ENCODE measurements at regions not wholly inside any gene's neighbourhood (a gene's known extent, or its start where the extent isn't known, plus 50 kb on each side); places are given as distances from the start of the nearest gene placed in this dataset.
"Not testable (repeated sequence)": the region's sequence is repeated elsewhere in the genome, so short reads cannot be mapped to it uniquely, and the experiment has no call there.

DNA sequence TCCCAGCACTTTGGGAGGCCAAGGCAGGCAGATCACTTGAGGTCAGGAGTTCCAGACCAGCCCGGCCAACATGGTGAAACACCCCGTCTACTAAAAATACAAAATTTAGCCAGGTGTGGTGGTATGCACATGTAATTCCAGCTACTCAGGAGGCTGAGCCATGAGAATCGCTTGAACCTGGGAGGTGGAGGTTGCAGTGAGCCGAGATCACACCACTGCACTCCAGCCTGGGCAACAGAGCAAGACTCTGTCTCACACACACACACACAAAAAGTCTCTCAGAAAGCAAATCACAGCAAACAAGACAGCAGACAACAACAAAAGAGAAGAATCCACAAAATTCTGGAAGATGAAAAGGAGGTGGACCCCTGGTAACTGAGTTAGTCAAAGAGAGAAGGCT is 241.5 kb upstream of the NOCT start:
- H3K27ac ChIP-seq (ENCODE audit: low read length); ATAC-seq; intact Hi-C loops (cut with DNase I); DNase-seq; H3K4me1 ChIP-seq (ENCODE audit: control insufficient read depth, insufficient read depth, low read length); H3K9me3 ChIP-seq (ENCODE audit: control insufficient read depth, low read length); H3K27me3 ChIP-seq (ENCODE audit: control insufficient read depth, insufficient read depth); H3K4me3 ChIP-seq (ENCODE audit: low read length): not testable (repeated sequence)
- WGBS: 96% methylated on average over 4 of the region's 4 CpGs

DNA sequence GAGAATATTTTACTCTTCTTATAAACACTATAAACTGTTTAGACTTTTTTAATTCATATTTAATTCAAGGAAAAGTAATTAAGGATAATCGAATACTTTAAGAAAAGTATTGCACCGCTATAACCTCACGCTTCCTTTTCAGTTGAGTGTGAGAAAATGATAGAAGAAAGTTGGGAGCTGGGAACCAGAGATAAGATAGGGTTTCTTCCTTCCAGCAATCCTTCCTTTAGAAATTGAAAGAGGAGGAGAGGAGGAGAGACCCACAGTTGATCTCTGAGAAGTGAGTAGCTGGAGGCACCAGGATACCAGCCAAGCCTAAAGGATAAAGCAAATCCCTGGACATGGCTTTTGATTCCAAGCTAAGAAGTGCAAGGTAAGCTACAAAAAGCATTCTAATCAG is 242.3 kb upstream of the NOCT start:
- Histone ChIP-seq H3K27me3 (ENCODE audit: control insufficient read depth, insufficient read depth) (no peaks in the 10 kb centered on the region), H3K4me1 (ENCODE audit: control insufficient read depth, insufficient read depth, low read length) (no peaks in the 10 kb centered on the region), H3K27ac (ENCODE audit: low read length) (no peak overlapping the region), H3K9me3 (ENCODE audit: control insufficient read depth, low read length) (no peaks in the 10 kb centered on the region), H3K4me3 (ENCODE audit: low read length) (no peak overlapping the region)
- DNase-seq (no peak), ATAC-seq (no peak)
- WGBS: 67% methylated on average over 3 of the region's 3 CpGs
- intact Hi-C loops (cut with DNase I): no loop called here

DNA sequence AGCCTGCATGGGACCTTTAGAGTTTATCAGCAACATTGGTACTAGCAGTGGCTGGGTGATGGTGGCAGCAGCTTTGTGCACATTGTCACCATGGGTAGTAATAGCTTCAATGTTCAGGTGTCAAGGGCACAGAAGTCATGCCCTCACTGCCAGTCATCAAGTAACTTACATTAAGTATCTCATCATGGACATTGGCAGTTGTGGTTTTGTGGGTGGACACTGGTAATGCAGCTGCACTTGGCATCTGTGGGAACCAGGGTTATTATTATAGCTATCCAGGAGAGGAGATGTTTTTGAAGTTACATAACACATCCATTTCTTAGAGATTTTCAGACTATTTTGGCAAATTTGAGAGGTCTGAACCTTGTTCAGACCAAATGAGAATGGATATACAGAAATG is 243.2 kb upstream of the NOCT start:
- ATAC-seq (no peak), DNase-seq (no peak)
- Histone ChIP-seq H3K4me3 (ENCODE audit: low read length) (no peak overlapping the region), H3K27me3 (ENCODE audit: control insufficient read depth, insufficient read depth) (no peaks in the 10 kb centered on the region), H3K4me1 (ENCODE audit: control insufficient read depth, insufficient read depth, low read length) (no peaks in the 10 kb centered on the region), H3K27ac (ENCODE audit: low read length) (no peak overlapping the region), H3K9me3 (ENCODE audit: control insufficient read depth, low read length) (no peaks in the 10 kb centered on the region)
- intact Hi-C loops (cut with DNase I): no loop called here

DNA sequence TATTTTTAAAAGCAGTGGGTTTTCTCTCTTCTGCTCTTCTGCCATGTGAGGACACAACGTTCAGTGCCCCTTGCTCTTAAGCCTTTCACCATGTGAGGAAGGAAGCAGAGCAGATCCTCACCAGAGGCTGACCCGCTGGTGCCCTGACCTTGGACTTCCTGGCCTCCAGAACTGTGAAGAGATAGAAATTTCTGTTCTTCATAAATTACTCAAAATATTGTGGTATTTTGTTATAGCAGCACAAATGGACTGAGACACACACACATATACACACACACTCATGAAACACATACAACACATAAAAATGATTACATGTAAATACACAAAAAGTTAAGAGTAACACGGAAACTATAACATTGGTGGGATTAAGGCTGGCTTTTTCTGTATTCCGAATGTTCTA is 244.8 kb upstream of the NOCT start:
- H3K4me1 ChIP-seq (ENCODE audit: control insufficient read depth, insufficient read depth, low read length): no peaks in the 10 kb centered on the region
- 78% methylated on average over 4 of the region's 4 CpGs for WGBS
- ATAC-seq: no peak
- intact Hi-C loops (cut with DNase I): no loop called here
- H3K27ac ChIP-seq (ENCODE audit: low read length): no peak overlapping the region
- H3K27me3 ChIP-seq (ENCODE audit: control insufficient read depth, insufficient read depth): no peaks in the 10 kb centered on the region
- H3K4me3 ChIP-seq (ENCODE audit: low read length): no peak overlapping the region
- no peak for DNase-seq
- H3K9me3 ChIP-seq (ENCODE audit: control insufficient read depth, low read length): no peaks in the 10 kb centered on the region

DNA sequence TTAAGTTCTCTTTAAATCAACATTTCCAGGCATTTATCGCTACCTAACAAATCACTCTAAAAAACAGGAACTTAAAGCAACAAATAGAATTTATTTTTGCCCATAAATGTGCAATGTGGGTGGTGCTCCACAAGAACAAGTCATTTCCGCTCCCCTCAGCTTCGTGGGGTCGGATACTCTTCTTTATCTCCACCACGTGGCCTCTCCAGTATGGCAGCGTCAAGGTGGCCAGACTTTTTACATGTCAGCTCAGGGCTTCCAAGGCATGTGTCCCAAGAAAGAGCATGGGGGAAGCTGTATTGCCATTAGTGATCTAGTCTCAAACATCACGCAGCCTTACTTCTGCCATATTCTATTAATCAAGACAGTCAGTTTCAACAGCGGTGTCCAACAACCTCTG is 249.2 kb upstream of the NOCT start:
- no peak for DNase-seq
- intact Hi-C loops (cut with DNase I): no loop called here
- no peak overlapping the region for H3K27ac ChIP-seq (ENCODE audit: low read length)
- H3K27me3 ChIP-seq (ENCODE audit: control insufficient read depth, insufficient read depth): no peaks in the 10 kb centered on the region
- 79% methylated on average over 8 of the region's 8 CpGs for WGBS
- no peaks in the 10 kb centered on the region for H3K4me1 ChIP-seq (ENCODE audit: control insufficient read depth, insufficient read depth, low read length)
- no peak for ATAC-seq
- H3K9me3 ChIP-seq (ENCODE audit: control insufficient read depth, low read length): no peaks in the 10 kb centered on the region
- H3K4me3 ChIP-seq (ENCODE audit: low read length): no peak overlapping the region

DNA sequence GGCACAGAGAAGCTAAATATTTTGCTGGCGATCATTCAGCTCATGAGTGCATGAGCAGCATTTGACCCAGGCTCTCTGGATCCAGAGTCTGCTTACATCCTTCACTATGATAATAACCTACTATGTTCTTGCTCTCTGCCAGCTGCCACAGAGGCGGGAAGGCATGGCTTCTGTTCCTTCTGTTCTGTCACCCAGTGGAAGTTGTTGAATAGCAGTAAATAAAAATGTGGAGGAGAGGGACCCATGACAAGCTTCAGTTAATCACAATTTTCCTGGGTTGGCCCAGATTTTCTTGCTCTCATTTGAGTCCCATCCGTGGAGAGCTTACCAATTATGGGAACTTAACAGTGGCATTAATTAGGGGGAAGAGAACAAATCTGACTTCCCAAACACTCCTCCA is 250.1 kb upstream of the NOCT start:
- ATAC-seq: no peak
- 89% methylated on average over 3 of the region's 3 CpGs for WGBS

DNA sequence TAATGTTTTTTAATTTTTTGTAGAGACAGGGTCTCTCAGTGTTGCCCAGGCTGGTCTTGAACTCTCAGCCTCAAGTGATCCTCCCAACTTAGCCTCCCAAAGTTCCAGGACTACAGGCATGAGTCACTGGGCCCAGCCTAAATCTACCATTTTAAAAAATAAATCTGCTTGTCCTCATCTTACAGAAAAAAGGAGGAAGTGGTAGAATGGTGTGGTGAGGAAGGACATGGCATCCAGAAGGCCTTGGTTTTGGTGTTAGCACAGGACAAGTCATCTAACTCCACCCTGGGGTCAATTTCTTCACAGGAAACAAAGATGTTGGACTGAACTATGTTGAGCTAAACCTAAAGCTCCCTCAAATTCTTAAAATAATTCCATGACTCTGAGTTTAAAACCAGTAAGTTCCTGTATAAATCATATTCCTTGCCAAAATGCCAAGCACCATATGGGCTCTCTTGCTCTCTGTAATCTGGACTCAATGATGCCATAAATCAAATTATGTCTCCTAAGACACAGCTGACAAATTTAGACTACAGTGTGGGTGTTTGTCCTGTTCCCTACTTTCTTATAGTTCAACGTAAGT is 253.9 kb upstream of the NOCT start:
- Histone ChIP-seq H3K27me3 (ENCODE audit: control insufficient read depth, insufficient read depth) (no peaks in the 10 kb centered on the region), H3K4me1 (ENCODE audit: control insufficient read depth, insufficient read depth, low read length) (no peaks in the 10 kb centered on the region), H3K27ac (ENCODE audit: low read length) (no peak overlapping the region), H3K4me3 (ENCODE audit: low read length) (no peak overlapping the region), H3K9me3 (ENCODE audit: control insufficient read depth, low read length) (no peaks in the 10 kb centered on the region)
- ATAC-seq: no peak
- no peak for DNase-seq
- WGBS: 89% methylated on average over 1 of the region's 1 CpG
- intact Hi-C loops (cut with DNase I): no loop called here

More for the DNA sequence above, 250.1 kb upstream of the NOCT start:
- no peaks in the 10 kb centered on the region for H3K4me1 ChIP-seq (ENCODE audit: control insufficient read depth, insufficient read depth, low read length)
- intact Hi-C loops (cut with DNase I): no loop called here
- no peak for DNase-seq
- no peaks in the 10 kb centered on the region for H3K27me3 ChIP-seq (ENCODE audit: control insufficient read depth, insufficient read depth)
- H3K4me3 ChIP-seq (ENCODE audit: low read length): no peak overlapping the region
- no peaks in the 10 kb centered on the region for H3K9me3 ChIP-seq (ENCODE audit: control insufficient read depth, low read length)
- no peak overlapping the region for H3K27ac ChIP-seq (ENCODE audit: low read length)

DNA sequence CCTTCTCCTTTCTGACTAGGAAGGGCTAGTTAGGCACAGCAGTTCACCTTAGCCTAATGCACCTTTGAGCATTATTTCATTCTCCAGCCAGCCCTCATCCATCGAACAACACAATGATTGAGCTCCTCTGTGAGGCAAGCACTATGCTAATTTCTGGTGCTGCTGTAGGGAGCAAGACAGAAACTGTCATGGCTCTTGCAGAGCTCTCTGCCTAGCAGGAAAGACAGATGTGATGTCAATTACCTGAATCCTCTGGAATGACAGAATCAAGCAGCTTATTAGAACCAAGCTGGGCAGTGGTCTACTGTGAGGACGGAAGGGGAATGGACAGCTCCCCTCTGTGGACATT is 256.1 kb upstream of the NOCT start:
- Histone ChIP-seq H3K27ac (ENCODE audit: low read length) (no peak overlapping the region), H3K9me3 (ENCODE audit: control insufficient read depth, low read length) (no peaks in the 10 kb centered on the region), H3K4me1 (ENCODE audit: control insufficient read depth, insufficient read depth, low read length) (no peaks in the 10 kb centered on the region), H3K27me3 (ENCODE audit: control insufficient read depth, insufficient read depth) (no peaks in the 10 kb centered on the region), H3K4me3 (ENCODE audit: low read length) (no peak overlapping the region)
- ATAC-seq: no peak
- intact Hi-C loops (cut with DNase I): no loop called here
- WGBS: 85% methylated on average over 2 of the region's 2 CpGs
- DNase-seq: no peak

DNA sequence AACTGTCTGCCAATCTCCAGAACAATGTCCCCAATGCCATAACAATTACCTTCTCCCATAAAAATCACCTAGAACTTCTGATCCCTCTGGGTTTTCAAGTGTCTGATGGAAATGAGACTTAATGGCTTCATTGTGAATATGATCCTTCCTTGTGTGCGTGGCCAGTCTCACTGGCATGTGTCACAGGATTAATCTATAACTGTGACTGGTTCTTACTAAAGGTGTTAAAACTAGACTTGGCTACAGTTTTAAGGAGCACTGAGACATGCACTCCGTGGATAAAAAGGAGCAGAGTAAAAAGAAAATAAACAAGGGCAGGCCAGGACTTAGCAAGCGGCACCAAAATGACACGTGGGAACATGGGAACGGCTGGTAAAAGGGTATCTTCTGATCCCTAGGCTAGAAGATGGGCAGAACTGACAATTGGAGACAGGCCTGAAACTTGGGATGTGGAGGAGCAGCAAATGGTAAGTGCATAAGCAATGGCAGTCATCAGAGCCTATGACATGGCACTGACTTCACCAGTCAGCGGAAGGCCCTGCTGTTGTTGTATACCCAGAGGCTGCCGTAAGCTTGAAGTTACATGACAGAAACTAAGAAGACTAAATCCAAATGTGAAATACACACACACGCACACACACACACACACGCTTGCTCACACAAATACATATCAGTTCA is 256.6 kb upstream of the NOCT start:
- no peaks in the 10 kb centered on the region for H3K4me1 ChIP-seq (ENCODE audit: control insufficient read depth, insufficient read depth, low read length)
- H3K4me3 ChIP-seq (ENCODE audit: low read length): no peak overlapping the region
- intact Hi-C loops (cut with DNase I): no loop called here
- H3K9me3 ChIP-seq (ENCODE audit: control insufficient read depth, low read length): no peaks in the 10 kb centered on the region
- WGBS: 86% methylated on average over 9 of the region's 9 CpGs
- no peaks in the 10 kb centered on the region for H3K27me3 ChIP-seq (ENCODE audit: control insufficient read depth, insufficient read depth)
- ATAC-seq (no peak), DNase-seq (no peak)
- H3K27ac ChIP-seq (ENCODE audit: low read length): no peak overlapping the region

DNA sequence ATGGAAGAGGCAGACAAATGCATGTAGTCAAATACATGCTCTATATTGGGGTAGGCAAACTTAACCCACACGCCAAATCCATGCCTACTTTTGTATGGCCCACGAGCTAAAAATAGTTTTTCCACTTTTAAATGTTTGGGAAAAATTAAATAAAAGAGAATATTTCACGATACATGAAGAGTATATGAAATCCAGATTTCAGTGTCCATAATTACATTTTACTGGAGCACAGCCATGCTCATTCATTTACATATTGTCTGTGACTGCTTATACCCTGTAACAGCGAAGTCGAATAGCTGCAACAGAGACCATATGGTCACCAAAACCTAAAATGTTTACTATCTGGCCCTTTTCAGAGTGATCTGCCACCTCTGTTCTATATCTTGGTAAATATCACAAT is 257.4 kb upstream of the NOCT start:
- ATAC-seq (no peak), DNase-seq (no peak)
- Histone ChIP-seq H3K27ac (ENCODE audit: low read length) (no peak overlapping the region), H3K9me3 (ENCODE audit: control insufficient read depth, low read length) (no peaks in the 10 kb centered on the region), H3K4me1 (ENCODE audit: control insufficient read depth, insufficient read depth, low read length) (no peaks in the 10 kb centered on the region), H3K27me3 (ENCODE audit: control insufficient read depth, insufficient read depth) (no peaks in the 10 kb centered on the region), H3K4me3 (ENCODE audit: low read length) (no peak overlapping the region)
- intact Hi-C loops (cut with DNase I): no loop called here
- 89% methylated on average over 5 of the region's 5 CpGs for WGBS

DNA sequence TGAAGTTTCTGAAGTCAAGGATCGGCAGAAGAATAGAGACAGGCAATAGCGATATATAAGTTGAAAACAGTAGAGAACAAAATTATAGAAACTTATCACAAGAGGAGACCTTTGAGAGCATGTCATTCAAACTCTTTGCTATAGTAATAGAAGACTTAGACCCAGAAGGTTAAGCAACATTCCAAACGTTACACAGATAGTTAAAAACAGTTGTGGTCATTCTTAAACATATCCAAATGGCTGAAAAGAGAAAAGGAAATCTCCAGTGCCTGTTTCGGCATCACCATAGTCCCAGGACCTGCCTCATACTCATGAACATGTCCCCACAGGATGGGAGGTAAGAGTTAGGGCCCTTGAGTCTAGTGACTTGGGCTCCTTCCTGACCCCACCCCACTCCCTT is 258.1 kb upstream of the NOCT start:
- H3K4me3 ChIP-seq (ENCODE audit: low read length): no peak overlapping the region
- WGBS: 83% methylated on average over 4 of the region's 4 CpGs
- H3K27me3 ChIP-seq (ENCODE audit: control insufficient read depth, insufficient read depth): no peaks in the 10 kb centered on the region
- H3K27ac ChIP-seq (ENCODE audit: low read length): no peak overlapping the region
- intact Hi-C loops (cut with DNase I): no loop called here
- no peaks in the 10 kb centered on the region for H3K4me1 ChIP-seq (ENCODE audit: control insufficient read depth, insufficient read depth, low read length)
- DNase-seq: no peak
- H3K9me3 ChIP-seq (ENCODE audit: control insufficient read depth, low read length): no peaks in the 10 kb centered on the region
- no peak for ATAC-seq

DNA sequence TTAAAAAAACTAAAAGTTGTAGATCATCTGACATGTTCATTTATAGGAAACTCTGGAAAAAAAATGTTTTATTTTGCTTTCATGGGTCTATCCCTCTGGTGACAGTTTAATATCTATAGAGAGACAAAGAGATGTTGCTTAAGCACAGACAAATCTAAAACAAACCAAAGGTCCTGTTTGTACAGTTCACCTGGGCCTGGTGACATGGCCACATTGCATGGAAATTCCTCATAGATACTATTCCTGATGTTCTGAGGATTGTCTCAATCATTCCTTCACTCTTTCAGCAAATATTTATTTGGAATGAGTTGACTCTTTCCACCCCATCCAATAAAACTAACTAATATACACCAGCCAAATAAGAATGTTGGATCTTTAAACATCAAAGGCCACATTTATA is 259.1 kb upstream of the NOCT start:
- DNase-seq: no peak
- H3K27ac ChIP-seq (ENCODE audit: low read length): no peak overlapping the region
- no peak for ATAC-seq
- H3K4me3 ChIP-seq (ENCODE audit: low read length): no peak overlapping the region
- intact Hi-C loops (cut with DNase I): no loop called here
- H3K9me3 ChIP-seq (ENCODE audit: control insufficient read depth, low read length): no peaks in the 10 kb centered on the region
- H3K4me1 ChIP-seq (ENCODE audit: control insufficient read depth, insufficient read depth, low read length): no peaks in the 10 kb centered on the region
- no peaks in the 10 kb centered on the region for H3K27me3 ChIP-seq (ENCODE audit: control insufficient read depth, insufficient read depth)

Data from right cardiac atrium (tissue), 5 donors.